Pancreas (tissue), 10 donors: ENCODE measurements at regions not wholly inside any gene's neighbourhood (a gene's known extent, or its start where the extent isn't known, plus 50 kb on each side); places are given as distances from the start of the nearest gene placed in this dataset.

Source experiments
- ATAC-seq, 4 donors: fragments of 200-7000 bp; cut with Tn5 transposase; one replicate each; pipeline versions ENCODE4 v1.8.0 to v1.9.1; 2020; ENCODE audit warnings: mild to moderate bottlenecking in 4 of 4, moderate library complexity in 4 of 4
- DNase-seq, 6 donors: peaks; one replicate each; pipeline ENCODE4 v3.0.0-alpha.2; 2020
- FAIRE-seq: peaks from 2 replicates; lab custom pipeline; 2012; peaks lifted over from hg19 to GRCh38; lab: Jason Lieb, UNC
- H3K27ac ChIP-seq, 4 donors: fragments of 200-600 bp; sonication (generic); 1 replicate in 3 of 4; 2 replicates in 1 of 4; pipeline versions ENCODE4 v1.5.0 to v1.8.0; 2020
- H3K27me3 ChIP-seq, 4 donors: fragments of 200-600 bp; one replicate each; pipeline ENCODE4 v1.8.0; 2021
- H3K36me3 ChIP-seq, 3 donors: fragments of 200-600 bp; sonication (generic) in 1 of 3; one replicate each; pipeline versions ENCODE4 v1.5.0 to v1.8.0; 2020 to 2021
- H3K4me1 ChIP-seq, 3 donors: fragments of 200-600 bp; one replicate each; pipeline ENCODE4 v1.8.0; 2021
- H3K4me3 ChIP-seq, 4 donors: fragments of 200-600 bp; sonication (generic) in 2 of 4; one replicate each; pipeline versions ENCODE4 v1.5.0 to v1.8.0; 2020 to 2021
- H3K9me3 ChIP-seq, 4 donors: fragments of 200-600 bp; one replicate each; pipeline ENCODE4 v1.8.0; 2021
- CTCF ChIP-seq, 4 donors: fragments of 200-600 bp; sonication (generic) in 3 of 4; IDR thresholded peaks; one replicate each; pipeline versions ENCODE4 v1.5.0 to v1.8.0; 2021; ENCODE audit warnings: antibody characterized with exemption in 4 of 4
- WGBS, 2 donors: extraction: QIAGEN DNeasy Blood & Tissue Kit; methylation state at CpG; one replicate each; pipeline ENCODE4 v1.1.7; 2013; 5-methylcytosine and 5-hydroxymethylcytosine counted together
- intact Hi-C, 3 donors: fragments of 100-400 bp; cut with DNase I; formaldehyde crosslinking; loops; one replicate each; pipeline versions ENCODE4 v1.11.1 to v1.14.2; 2022
- donor health status: healthy with polysubstance abuse.
- donor health status: DM: no; HTN: no; CAD: no; lungs with moderate emphysema.
- donor health status: DM: no; HTN: no; CAD: no.
- donor health status: control.
- donor health status: control.
- donor health status: Bipolar disorder and iron deficiency.
- donor health status: DM: yes; HTN: yes; CAD: no.
- donor health status: DM: no; HTN: no; CAD: no.
- donor health status: DM: no; HTN: no; CAD: no.
- donor health status: DM: yes; HTN: yes; CAD: no.

- WGBS, 2 donors, result 70 to 80% methylated on average over 17 of the region's 17 CpGs
- Histone ChIP-seq H3K36me3 (no peaks in the 10 kb centered on the region), H3K9me3 (no peaks in the 10 kb centered on the region), H3K4me3 (no peak overlapping the region), H3K27ac (no peak overlapping the region), H3K4me1 (no peaks in the 10 kb centered on the region), H3K27me3 (no peaks in the 10 kb centered on the region)
- TF ChIP-seq CTCF (IDR thresholded peaks at IDR 0.05), result no peak
- DNase-seq (peak in 2 of 6 donors; percentile 8 to 41), ATAC-seq (no peak), FAIRE-seq (no peak)
- intact Hi-C loops, result no loop called here
These were observed 96.4 kb upstream of the B3GAT1 start for GRCh38 chr11:134508219-134508990.

GRCh38 chr11:134506046-134506445 is 94.0 kb upstream of the B3GAT1 start:
- intact Hi-C loops, result no loop called here
- H3K4me3 ChIP-seq, result no peak overlapping the region
- FAIRE-seq (no peak), ATAC-seq (no peak), DNase-seq (no peak)
- TF ChIP-seq CTCF (IDR thresholded peaks at IDR 0.05), result no peak
- H3K9me3 ChIP-seq, result no peaks in the 10 kb centered on the region
- H3K27ac ChIP-seq, result no peak overlapping the region
- H3K36me3 ChIP-seq, result no peaks in the 10 kb centered on the region
- H3K4me1 ChIP-seq, result no peaks in the 10 kb centered on the region
- no peaks in the 10 kb centered on the region for H3K27me3 ChIP-seq
- 69 to 71% methylated on average over 2 of the region's 2 CpGs for WGBS, 2 donors

GRCh38 chr11:134505125-134505524 is 93.1 kb upstream of the B3GAT1 start:
- WGBS, 2 donors, result 58 to 69% methylated on average over 3 of the region's 3 CpGs
- no peaks in the 10 kb centered on the region for H3K36me3 ChIP-seq
- no peak for TF ChIP-seq CTCF (IDR thresholded peaks at IDR 0.05)
- intact Hi-C loops, result no loop called here
- H3K27me3 ChIP-seq, result no peaks in the 10 kb centered on the region
- DNase-seq, result no peak
- no peak for FAIRE-seq
- H3K27ac ChIP-seq, result no peak overlapping the region
- no peaks in the 10 kb centered on the region for H3K4me1 ChIP-seq
- no peak overlapping the region for H3K4me3 ChIP-seq
- no peaks in the 10 kb centered on the region for H3K9me3 ChIP-seq
- ATAC-seq, result no peak

- no peak overlapping the region for H3K4me3 ChIP-seq
- intact Hi-C loops, result no loop called here
- FAIRE-seq (no peak), ATAC-seq (no peak), DNase-seq (peak in 1 of 6 donors; percentile 26)
- H3K36me3 ChIP-seq, result no peaks in the 10 kb centered on the region
- no peaks in the 10 kb centered on the region for H3K4me1 ChIP-seq
- no peak overlapping the region for H3K27ac ChIP-seq
- no peaks in the 10 kb centered on the region for H3K9me3 ChIP-seq
- 42 to 52% methylated on average over 16 of the region's 16 CpGs for WGBS, 2 donors
- no peaks in the 10 kb centered on the region for H3K27me3 ChIP-seq
- no peak for TF ChIP-seq CTCF (IDR thresholded peaks at IDR 0.05)
These were observed 92.3 kb upstream of the B3GAT1 start for GRCh38 chr11:134504146-134504905.

- DNase-seq (no peak), FAIRE-seq (no peak), ATAC-seq (no peak)
- no peaks in the 10 kb centered on the region for H3K4me1 ChIP-seq
- no peak overlapping the region for H3K4me3 ChIP-seq
- 72 to 82% methylated on average over 16 of the region's 16 CpGs for WGBS, 2 donors
- no peak for TF ChIP-seq CTCF (IDR thresholded peaks at IDR 0.05)
- intact Hi-C loops, result no loop called here
- no peaks in the 10 kb centered on the region for H3K9me3 ChIP-seq
- H3K27me3 ChIP-seq, result no peaks in the 10 kb centered on the region
- H3K36me3 ChIP-seq, result no peaks in the 10 kb centered on the region
- H3K27ac ChIP-seq, result no peak overlapping the region
These were observed 91.6 kb upstream of the B3GAT1 start for GRCh38 chr11:134503596-134503995.
